PC-3 (cell line): ENCODE measurements at regions not wholly inside any gene's neighbourhood (a gene's known extent, or its start where the extent isn't known, plus 50 kb on each side); places are given as distances from the start of the nearest gene placed in this dataset.

ENCODE experiments used
- EZH2 ChIP-seq: fragments of 300-600 bp; sonication (generic); IDR thresholded peaks from one replicate; pipeline ENCODE4 v1.6.1; 2017; ENCODE audit warnings: antibody characterized with exemption, mild to moderate bottlenecking, low read length; ENCODE audit not compliant: unreplicated experiment
- EZH2phosphoT487 ChIP-seq: fragments of 300-600 bp; sonication (generic); IDR thresholded peaks from 2 replicates; pipeline ENCODE4 v1.6.1; 2018; ENCODE audit warnings: mild to moderate bottlenecking, antibody characterized with exemption, low read length, borderline replicate concordance
- TF ChIP-seq, protein P1 (sequence below): fragments of 300-600 bp; sonication (generic); conservative IDR thresholded peaks from 2 replicates; pipeline ENCODE4 v1.5.1; 2017; ENCODE audit warnings: antibody characterized with exemption, low read depth, mild to moderate bottlenecking, low read length

- TF ChIP-seq, protein P1, sequence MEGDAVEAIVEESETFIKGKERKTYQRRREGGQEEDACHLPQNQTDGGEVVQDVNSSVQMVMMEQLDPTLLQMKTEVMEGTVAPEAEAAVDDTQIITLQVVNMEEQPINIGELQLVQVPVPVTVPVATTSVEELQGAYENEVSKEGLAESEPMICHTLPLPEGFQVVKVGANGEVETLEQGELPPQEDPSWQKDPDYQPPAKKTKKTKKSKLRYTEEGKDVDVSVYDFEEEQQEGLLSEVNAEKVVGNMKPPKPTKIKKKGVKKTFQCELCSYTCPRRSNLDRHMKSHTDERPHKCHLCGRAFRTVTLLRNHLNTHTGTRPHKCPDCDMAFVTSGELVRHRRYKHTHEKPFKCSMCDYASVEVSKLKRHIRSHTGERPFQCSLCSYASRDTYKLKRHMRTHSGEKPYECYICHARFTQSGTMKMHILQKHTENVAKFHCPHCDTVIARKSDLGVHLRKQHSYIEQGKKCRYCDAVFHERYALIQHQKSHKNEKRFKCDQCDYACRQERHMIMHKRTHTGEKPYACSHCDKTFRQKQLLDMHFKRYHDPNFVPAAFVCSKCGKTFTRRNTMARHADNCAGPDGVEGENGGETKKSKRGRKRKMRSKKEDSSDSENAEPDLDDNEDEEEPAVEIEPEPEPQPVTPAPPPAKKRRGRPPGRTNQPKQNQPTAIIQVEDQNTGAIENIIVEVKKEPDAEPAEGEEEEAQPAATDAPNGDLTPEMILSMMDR = no peak
- TF ChIP-seq EZH2phosphoT487 (no peak), EZH2 (no peak)
Measured at GRCh38 chr7:41039981-41040380, 662.9 kb downstream of the INHBA start.
